PC-3 (cell line): ENCODE measurements at regions not wholly inside any gene's neighbourhood (a gene's known extent, or its start where the extent isn't known, plus 50 kb on each side); places are given as distances from the start of the nearest gene placed in this dataset.

Source experiments
- EZH2 ChIP-seq: fragments of 300-600 bp; sonication (generic); IDR thresholded peaks from one replicate; pipeline ENCODE4 v1.6.1; 2017; ENCODE audit warnings: antibody characterized with exemption, mild to moderate bottlenecking, low read length; ENCODE audit not compliant: unreplicated experiment
- EZH2phosphoT487 ChIP-seq: fragments of 300-600 bp; sonication (generic); IDR thresholded peaks from 2 replicates; pipeline ENCODE4 v1.6.1; 2018; ENCODE audit warnings: mild to moderate bottlenecking, antibody characterized with exemption, low read length, borderline replicate concordance
- TF ChIP-seq, protein P1 (sequence below): fragments of 300-600 bp; sonication (generic); conservative IDR thresholded peaks from 2 replicates; pipeline ENCODE4 v1.5.1; 2017; ENCODE audit warnings: antibody characterized with exemption, low read depth, mild to moderate bottlenecking, low read length

DNA sequence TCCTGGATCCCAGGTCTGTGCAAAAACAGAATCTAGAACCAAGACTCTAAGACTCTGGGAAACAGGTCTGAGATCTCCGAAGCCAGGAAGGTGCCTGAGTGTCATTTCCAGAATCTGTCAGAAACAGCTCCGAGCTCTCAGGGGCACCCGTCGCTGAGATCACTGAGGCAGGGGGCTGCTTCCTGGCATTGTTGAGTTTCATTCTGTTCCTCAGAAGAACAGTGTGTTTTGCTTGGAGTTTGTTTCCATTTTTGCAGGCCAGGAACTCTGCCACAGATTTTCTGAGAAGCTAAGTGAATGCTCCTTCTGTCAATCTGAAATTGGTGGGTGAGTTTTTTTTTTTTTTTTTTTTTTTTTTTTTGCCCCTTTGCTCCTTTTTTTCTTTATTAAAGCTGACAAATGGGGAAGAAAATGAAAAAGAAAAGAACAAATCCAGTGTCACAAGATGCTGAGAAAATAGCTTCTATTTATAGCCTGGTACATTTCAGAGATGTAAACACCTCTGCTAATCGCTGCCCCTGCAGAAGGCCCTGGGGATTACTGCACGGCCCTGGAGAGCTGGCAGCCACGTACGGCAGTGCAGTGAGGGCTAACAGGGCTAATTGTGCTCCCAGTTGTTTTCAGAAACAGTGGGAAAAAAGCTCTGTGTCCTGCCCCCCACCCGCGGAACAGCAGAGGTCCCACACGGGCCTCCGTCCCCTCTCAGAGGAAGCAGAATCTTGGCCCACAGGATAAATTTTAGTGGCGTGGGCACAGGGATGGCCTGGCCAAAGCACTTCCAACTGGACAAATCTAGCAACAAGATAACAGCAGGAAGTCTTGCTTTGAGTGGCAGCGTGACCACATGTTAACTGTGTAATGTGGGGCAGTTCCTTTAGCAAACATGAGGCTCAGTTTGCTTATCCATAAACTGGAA is 237.6 kb upstream of the IRS2 start:
- TF ChIP-seq, protein P1, sequence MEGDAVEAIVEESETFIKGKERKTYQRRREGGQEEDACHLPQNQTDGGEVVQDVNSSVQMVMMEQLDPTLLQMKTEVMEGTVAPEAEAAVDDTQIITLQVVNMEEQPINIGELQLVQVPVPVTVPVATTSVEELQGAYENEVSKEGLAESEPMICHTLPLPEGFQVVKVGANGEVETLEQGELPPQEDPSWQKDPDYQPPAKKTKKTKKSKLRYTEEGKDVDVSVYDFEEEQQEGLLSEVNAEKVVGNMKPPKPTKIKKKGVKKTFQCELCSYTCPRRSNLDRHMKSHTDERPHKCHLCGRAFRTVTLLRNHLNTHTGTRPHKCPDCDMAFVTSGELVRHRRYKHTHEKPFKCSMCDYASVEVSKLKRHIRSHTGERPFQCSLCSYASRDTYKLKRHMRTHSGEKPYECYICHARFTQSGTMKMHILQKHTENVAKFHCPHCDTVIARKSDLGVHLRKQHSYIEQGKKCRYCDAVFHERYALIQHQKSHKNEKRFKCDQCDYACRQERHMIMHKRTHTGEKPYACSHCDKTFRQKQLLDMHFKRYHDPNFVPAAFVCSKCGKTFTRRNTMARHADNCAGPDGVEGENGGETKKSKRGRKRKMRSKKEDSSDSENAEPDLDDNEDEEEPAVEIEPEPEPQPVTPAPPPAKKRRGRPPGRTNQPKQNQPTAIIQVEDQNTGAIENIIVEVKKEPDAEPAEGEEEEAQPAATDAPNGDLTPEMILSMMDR, result no peak
- TF ChIP-seq EZH2 (no peak), EZH2phosphoT487 (no peak)
